Stimulated activated naive CD4-positive, alpha-beta T cell treated with Interleukin-2 at 50 U/mL for 16 hours (primary cell): ENCODE measurements at regions not wholly inside any gene's neighbourhood (a gene's known extent, or its start where the extent isn't known, plus 50 kb on each side); places are given as distances from the start of the nearest gene placed in this dataset.
A peak's percentile ranks its signal among the peaks of the same experiment; 100 is the strongest.

Experiments
- DNase-seq: peaks from one replicate; lab custom pipeline; 2025; lab: John Stamatoyannopoulos, UW

DNA sequence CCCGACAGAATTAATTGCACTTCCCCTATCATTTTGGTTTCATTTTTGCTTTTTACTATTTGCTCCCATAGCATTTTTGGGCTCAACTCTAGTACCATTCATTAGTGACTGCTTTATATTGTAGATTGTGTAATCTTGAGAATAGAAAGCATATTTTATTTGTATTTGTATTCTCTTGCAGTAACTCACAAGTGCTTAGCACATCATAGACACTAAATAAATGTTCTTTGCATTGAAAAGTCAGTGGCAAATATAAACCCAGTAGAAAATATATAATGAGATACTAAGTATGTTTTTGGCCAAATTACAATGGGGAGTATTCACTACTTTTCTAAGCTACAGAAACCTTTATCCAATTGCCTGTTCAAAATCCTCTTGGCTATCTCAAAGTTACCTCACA lies 359.7 kb upstream of the CAMK1G start:
- DNase-seq = no peak

GRCh38 chr1:209224886-209225285 lies 358.6 kb upstream of the CAMK1G start:
- DNase-seq = no peak

DNA sequence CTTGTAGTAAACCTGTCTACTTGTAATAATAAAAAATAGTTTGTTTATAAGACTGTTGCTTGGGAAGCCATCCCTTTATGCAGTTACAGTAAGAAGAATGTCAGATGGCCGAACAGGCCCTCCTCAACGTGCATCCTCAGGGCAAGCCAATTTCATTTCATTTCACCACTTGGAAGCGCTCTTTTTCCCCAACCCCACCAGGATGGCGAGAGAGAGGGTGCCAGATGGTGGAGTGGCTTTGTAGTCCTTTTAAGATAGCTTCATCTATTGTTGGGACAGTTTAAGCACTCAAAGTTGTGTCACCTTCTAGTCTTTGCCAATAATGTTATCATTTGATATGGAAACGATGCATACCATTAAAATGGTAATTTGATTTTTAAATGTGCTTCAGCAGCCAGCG lies 356.3 kb upstream of the CAMK1G start:
- DNase-seq = no peak

- DNase-seq = no peak
Measured at GRCh38 chr1:209227941-209228340, 355.6 kb upstream of the CAMK1G start.

GRCh38 chr1:209229494-209230061 lies 353.9 kb upstream of the CAMK1G start:
- DNase-seq = no peak

GRCh38 chr1:209230314-209230713 lies 353.2 kb upstream of the CAMK1G start:
- no peak for DNase-seq

GRCh38 chr1:209231476-209232156 lies 351.9 kb upstream of the CAMK1G start:
- no peak for DNase-seq

GRCh38 chr1:209232197-209232596 lies 351.3 kb upstream of the CAMK1G start:
- no peak for DNase-seq

- DNase-seq = no peak
Measured at GRCh38 chr1:209232759-209233158, 350.8 kb upstream of the CAMK1G start.

- DNase-seq = no peak
Measured at GRCh38 chr1:209235166-209235565, 348.3 kb upstream of the CAMK1G start.

DNA sequence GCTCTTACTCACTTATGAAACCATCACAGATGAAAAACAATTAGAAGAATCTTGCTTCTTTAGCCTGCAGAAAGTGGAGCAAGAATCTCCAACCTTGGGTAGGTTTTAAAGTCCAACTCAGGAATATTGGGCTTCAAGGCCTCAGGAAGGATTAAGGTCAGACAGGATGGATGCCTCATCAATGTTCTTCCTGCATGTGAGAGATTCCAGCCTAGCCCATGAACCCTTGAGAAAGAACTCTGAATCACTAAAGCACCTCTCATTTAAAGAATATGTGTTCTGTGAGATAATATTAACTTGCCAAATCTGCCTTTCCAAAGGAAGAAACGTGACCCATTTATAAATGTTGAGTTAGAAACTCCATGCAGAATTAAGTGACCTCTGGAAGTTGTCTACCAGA lies 345.2 kb upstream of the CAMK1G start:
- DNase-seq = no peak

DNA sequence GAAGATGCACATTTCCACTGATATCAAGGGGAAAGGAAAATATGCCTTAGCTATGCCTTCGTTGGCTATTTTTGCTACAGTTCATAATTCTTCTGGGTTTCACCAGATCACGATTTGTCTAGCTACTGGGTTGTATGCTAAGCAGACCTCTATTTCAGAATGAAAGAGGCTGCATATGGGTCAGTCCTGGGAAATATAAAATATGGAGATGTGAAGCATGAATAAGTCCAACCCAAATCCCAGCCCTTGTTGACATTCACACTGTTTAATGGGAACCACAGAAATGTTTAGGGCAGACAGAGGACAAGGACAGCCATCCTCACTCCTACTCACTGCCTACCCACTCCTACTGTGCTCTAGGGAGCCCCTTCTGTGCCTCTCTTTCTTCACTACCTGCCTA lies 343.2 kb upstream of the CAMK1G start:
- no peak for DNase-seq

- no peak for DNase-seq
Measured at GRCh38 chr1:209241487-209241886, 342.0 kb upstream of the CAMK1G start.

GRCh38 chr1:209248649-209249279 lies 334.8 kb upstream of the CAMK1G start:
- peak; percentile 4 for DNase-seq

DNA sequence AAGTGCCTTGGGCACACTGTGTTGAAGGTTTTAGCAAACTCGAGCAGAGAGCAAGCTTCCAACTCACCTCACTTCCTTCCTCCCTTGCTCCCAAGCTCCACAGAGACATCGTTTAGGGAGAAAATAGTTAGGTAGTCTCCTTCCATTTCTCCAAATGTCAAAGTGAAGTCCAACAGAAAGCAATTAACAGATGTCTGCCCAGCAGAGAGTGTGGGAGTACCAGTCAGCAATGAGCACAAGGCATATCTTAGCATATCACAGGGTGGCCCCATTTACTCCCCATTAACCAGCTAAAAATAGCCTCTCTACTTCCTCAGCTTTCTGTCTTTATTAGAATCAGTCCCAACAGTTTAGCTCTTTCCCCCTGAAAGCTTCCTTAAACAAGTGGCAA lies 334.2 kb upstream of the CAMK1G start:
- no peak for DNase-seq

DNA sequence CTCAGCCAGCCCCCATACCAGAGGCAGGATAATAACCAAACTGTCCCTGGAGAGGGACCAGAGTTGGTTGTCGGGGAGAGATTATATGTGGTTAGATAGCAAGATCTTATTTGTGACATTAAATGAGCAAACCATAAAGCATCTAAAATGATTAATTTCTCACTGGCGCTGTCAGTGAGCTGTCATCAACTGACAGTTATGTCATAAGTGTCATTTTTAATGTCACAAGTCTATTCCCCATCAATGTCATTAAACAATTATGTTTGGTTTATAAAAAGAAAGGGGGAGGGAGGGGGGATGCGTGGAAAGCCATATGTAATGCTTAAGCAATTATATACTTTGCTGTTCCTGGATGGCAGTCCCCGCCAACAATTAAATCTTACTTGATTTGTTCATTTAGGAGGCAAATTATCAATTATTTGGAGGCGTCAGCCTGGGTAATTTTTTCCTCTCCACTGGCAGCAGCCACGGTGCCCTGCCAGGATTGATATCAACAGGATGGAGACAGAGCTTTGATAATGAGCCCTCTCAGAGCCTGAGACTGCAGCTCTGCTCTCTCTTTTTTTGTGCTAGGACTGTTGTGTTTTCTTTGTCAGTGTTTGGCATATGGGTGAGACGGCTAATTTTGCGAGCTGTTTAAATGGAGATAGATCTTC lies 333.6 kb upstream of the CAMK1G start:
- DNase-seq = no peak

DNA sequence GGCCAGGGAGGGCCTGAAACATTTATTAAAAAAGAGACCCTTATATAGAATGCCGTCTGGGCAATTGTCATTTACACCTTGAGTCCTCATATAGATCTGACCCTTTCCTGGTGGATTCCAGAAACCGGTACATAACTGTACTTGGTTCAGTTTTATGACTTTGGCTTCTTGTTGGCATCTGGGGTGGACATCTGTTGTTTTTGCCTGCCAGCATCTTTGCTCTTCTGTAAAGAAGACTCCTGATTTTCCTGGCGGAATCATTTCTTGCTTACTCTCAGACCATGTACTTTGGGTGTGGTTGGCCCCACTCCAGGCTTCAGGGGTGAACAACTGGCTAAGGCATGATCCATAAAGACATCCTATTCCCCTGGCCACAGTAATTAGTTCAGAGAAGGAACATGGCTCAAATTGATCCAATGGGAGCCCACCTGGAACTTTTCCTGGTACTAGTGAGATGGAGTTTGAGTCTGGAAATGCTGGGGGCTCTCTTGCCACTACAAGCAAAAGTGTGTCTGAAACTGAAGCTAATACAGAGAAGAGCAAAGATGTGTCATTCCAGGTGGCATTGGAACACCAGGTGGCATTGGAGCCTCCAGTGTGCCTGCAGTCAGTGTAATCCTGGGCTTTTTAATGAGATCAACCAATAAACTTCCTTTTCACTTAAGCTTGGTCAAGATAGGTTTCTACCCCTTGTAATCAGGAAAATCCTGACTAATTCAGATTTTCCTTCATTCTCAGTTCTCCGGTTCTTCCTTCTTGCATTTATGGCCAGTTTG lies 332.5 kb upstream of the CAMK1G start:
- no peak for DNase-seq

- DNase-seq = no peak
Measured at GRCh38 chr1:209256766-209257350, 326.7 kb upstream of the CAMK1G start.

GRCh38 chr1:209257454-209257853 lies 326.1 kb upstream of the CAMK1G start:
- DNase-seq = no peak

- DNase-seq = no peak
Measured at GRCh38 chr1:209260136-209260535, 323.4 kb upstream of the CAMK1G start.

DNA sequence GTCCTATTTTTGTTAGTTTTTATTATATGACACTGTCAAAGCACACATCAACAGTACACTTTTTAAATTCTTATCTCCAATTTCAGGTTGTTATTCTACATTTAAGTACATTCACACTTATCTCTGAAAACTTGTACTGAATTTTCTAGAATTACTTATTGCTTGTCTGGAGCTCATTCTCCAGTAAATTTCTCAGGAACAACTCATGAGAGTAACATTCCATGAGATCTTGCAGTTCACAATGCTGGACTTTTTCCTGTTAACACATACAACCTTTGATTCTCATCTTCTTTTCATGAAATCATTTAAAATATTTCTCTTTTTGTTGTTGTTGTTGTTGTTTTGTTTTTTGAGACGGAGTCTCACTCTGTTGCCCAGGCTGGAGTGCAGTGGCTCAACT lies 320.9 kb upstream of the CAMK1G start:
- no peak for DNase-seq

DNA sequence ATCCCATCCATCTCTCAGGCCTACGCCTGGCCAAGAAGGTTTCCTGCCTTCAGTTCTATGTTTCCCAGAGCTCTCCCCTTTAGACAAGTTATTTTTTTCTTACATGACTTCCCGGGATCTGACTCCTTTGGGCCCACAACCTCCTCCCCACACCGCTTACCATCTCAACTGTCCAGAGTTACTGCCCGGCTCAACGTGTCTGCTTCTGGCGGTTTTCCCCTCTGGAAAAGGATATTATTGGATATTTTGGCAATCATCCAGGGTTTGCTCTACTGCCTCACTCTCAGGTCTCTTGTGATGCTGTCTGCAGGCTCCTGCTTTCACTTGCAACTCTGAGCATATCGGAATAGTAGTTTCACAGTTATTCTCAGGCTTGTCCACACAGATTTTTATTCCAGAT lies 318.2 kb upstream of the CAMK1G start:
- DNase-seq = no peak
